Progenitor cell of endocrine pancreas (in vitro differentiated cells): ENCODE measurements at regions not wholly inside any gene's neighbourhood (a gene's known extent, or its start where the extent isn't known, plus 50 kb on each side); places are given as distances from the start of the nearest gene placed in this dataset.

Experiments used
- DNase-seq: peaks from one replicate; pipeline ENCODE4 v3.0.0; 2021; ENCODE audit warnings: low spot score; ENCODE audit not compliant: unreplicated experiment
- H3K27ac Mint-ChIP-seq: 2 replicates; pipeline ENCODE4 v1.8.0; 2021; ENCODE audit warnings: mild to moderate bottlenecking, moderate library complexity, mixed read lengths
- H3K27me3 Mint-ChIP-seq: 2 replicates; pipeline ENCODE4 v1.8.0; 2021; ENCODE audit warnings: mixed read lengths
- H3K36me3 Mint-ChIP-seq: 2 replicates; pipeline ENCODE4 v1.8.0; 2022; ENCODE audit warnings: mixed read lengths; ENCODE audit not compliant: insufficient read depth
- H3K4me1 Mint-ChIP-seq: 2 replicates; pipeline ENCODE4 v1.8.0; 2021; ENCODE audit warnings: low read depth, mixed read lengths
- H3K4me3 Mint-ChIP-seq: 2 replicates; pipeline ENCODE4 v1.8.0; 2021; ENCODE audit warnings: low read depth, mild to moderate bottlenecking, moderate library complexity, mixed read lengths
- H3K9me3 Mint-ChIP-seq: 2 replicates; pipeline ENCODE4 v1.8.0; 2021; ENCODE audit warnings: low read depth, mixed read lengths
- TF ChIP-seq, protein P1 (sequence below): fragments of 200-600 bp; sonication (generic); IDR thresholded peaks from one replicate; pipeline ENCODE4 v1.5.0; 2021; ENCODE audit warnings: antibody characterized with exemption, mild to moderate bottlenecking; ENCODE audit not compliant: unreplicated experiment

- Mint-ChIP-seq H3K36me3 (no peaks in the 10 kb centered on the region), H3K27ac (no peak overlapping the region), H3K9me3 (no peaks in the 10 kb centered on the region), H3K4me1 (peaks cover 17% of the 10 kb centered on the region), H3K4me3 (no peak overlapping the region), H3K27me3 (peaks cover 51% of the 10 kb centered on the region)
- DNase-seq = no peak
- TF ChIP-seq, protein P1, sequence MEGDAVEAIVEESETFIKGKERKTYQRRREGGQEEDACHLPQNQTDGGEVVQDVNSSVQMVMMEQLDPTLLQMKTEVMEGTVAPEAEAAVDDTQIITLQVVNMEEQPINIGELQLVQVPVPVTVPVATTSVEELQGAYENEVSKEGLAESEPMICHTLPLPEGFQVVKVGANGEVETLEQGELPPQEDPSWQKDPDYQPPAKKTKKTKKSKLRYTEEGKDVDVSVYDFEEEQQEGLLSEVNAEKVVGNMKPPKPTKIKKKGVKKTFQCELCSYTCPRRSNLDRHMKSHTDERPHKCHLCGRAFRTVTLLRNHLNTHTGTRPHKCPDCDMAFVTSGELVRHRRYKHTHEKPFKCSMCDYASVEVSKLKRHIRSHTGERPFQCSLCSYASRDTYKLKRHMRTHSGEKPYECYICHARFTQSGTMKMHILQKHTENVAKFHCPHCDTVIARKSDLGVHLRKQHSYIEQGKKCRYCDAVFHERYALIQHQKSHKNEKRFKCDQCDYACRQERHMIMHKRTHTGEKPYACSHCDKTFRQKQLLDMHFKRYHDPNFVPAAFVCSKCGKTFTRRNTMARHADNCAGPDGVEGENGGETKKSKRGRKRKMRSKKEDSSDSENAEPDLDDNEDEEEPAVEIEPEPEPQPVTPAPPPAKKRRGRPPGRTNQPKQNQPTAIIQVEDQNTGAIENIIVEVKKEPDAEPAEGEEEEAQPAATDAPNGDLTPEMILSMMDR = no peak
These were observed 182.7 kb upstream of the SIX2 start for GRCh38 chr2:45191976-45192375.

- H3K36me3 Mint-ChIP-seq = no peaks in the 10 kb centered on the region
- H3K27me3 Mint-ChIP-seq = peaks cover 54% of the 10 kb centered on the region
- no peak for DNase-seq
- peaks cover 17% of the 10 kb centered on the region for H3K4me1 Mint-ChIP-seq
- TF ChIP-seq, protein P1 = no peak
- H3K4me3 Mint-ChIP-seq = no peak overlapping the region
- H3K27ac Mint-ChIP-seq = no peak overlapping the region
- no peaks in the 10 kb centered on the region for H3K9me3 Mint-ChIP-seq
These were observed 182.1 kb upstream of the SIX2 start for GRCh38 chr2:45191146-45191863.

- Mint-ChIP-seq H3K36me3 (no peaks in the 10 kb centered on the region), H3K4me1 (peaks cover 12% of the 10 kb centered on the region), H3K27ac (no peak overlapping the region)
These were observed 181.3 kb upstream of the SIX2 start for GRCh38 chr2:45190481-45190942.

GRCh38 chr2:45184606-45185005 lies 175.4 kb upstream of the SIX2 start:
- H3K36me3 Mint-ChIP-seq = no peaks in the 10 kb centered on the region
- H3K4me3 Mint-ChIP-seq = no peak overlapping the region
- TF ChIP-seq, protein P1 = no peak
- peaks cover 44% of the 10 kb centered on the region for H3K27me3 Mint-ChIP-seq
- no peaks in the 10 kb centered on the region for H3K9me3 Mint-ChIP-seq
- DNase-seq = no peak
- no peak overlapping the region for H3K27ac Mint-ChIP-seq
- no peaks in the 10 kb centered on the region for H3K4me1 Mint-ChIP-seq

More at GRCh38 chr2:45190481-45190942, 181.3 kb upstream of the SIX2 start:
- DNase-seq = no peak
- no peak overlapping the region for H3K4me3 Mint-ChIP-seq
- TF ChIP-seq, protein P1 = no peak
- H3K27me3 Mint-ChIP-seq = peaks cover 57% of the 10 kb centered on the region
- H3K9me3 Mint-ChIP-seq = no peaks in the 10 kb centered on the region

DNA sequence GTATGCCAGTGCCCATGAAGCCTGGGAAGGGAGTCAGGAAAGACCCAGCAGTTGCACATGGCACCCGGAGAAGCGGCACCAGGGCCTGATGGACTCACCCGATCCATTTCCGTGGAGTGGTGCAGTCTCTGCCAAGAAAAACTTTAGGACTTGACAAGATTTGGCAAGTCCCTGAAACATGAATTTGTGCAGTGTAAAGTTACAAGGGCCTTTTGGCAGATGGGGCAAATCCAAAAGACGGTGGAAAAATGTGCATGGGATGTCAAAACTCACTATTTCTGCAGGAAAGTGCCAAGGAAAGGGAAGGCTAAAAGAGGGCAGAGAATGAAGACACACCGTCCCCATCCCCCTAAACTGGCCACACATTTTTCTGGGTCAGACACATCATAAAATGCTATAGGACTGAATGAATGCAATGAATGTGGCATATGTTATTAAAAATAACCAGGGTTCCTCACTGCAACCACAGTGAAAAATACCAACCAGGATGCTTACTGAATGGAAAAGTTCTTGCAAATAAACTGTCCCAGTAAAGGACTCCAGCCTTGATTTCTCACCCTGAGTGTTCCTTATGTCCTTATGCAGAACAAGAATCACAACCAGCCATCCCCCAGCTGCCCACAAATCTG lies 173.5 kb upstream of the SIX2 start:
- TF ChIP-seq, protein P1 = no peak
- Mint-ChIP-seq H3K27me3 (peaks cover 30% of the 10 kb centered on the region), H3K4me1 (no peaks in the 10 kb centered on the region), H3K27ac (no peak overlapping the region), H3K36me3 (no peaks in the 10 kb centered on the region), H3K9me3 (no peaks in the 10 kb centered on the region), H3K4me3 (no peak overlapping the region)
- no peak for DNase-seq
